Peyer's patch (tissue), 4 donors: ENCODE measurements at regions not wholly inside any gene's neighbourhood (a gene's known extent, or its start where the extent isn't known, plus 50 kb on each side); places are given as distances from the start of the nearest gene placed in this dataset.

Experiments used
- POLR2A ChIP-seq, 2 donors: fragments of 450-650 bp; IDR thresholded peaks; one replicate each; pipeline ENCODE4 v1.5.1; 2017; ENCODE audit warnings: antibody characterized with exemption in 2 of 2, mild to moderate bottlenecking in 2 of 2, moderate library complexity in 2 of 2
- TF ChIP-seq, protein P1 (sequence below), 6 experiments: fragments of 450-650 bp in 4 of 6; fragments of 200-600 bp in 2 of 6; sonication (generic) in 1 of 6; IDR thresholded peaks; one replicate each; pipeline ENCODE4 v1.5.1; 2017 to 2019; ENCODE audit warnings: antibody characterized with exemption in 6 of 6, mild to moderate bottlenecking in 3 of 6, moderate library complexity in 1 of 6

DNA sequence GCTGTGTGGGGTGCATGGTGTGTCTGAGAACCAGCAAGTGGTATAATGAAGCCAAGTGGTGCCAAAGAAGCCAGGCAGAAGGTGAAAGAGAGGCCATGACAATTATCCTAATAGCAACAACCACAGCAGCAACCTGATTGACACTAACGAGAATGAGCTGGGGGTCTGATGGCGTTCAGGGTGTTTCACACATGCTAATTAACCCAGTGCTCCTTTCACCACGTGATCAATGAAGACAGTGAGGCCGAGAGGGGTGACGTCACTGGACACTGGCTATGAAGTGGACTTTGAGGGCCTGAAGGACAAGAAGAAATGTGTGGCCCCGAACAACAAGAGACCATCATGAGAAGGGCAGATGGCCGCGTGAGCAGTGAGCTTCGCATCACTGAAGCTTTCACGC is 364.4 kb upstream of the ID2 start:
- no peak for TF ChIP-seq POLR2A (IDR thresholded peaks at IDR 0.05)
- TF ChIP-seq, protein P1, sequence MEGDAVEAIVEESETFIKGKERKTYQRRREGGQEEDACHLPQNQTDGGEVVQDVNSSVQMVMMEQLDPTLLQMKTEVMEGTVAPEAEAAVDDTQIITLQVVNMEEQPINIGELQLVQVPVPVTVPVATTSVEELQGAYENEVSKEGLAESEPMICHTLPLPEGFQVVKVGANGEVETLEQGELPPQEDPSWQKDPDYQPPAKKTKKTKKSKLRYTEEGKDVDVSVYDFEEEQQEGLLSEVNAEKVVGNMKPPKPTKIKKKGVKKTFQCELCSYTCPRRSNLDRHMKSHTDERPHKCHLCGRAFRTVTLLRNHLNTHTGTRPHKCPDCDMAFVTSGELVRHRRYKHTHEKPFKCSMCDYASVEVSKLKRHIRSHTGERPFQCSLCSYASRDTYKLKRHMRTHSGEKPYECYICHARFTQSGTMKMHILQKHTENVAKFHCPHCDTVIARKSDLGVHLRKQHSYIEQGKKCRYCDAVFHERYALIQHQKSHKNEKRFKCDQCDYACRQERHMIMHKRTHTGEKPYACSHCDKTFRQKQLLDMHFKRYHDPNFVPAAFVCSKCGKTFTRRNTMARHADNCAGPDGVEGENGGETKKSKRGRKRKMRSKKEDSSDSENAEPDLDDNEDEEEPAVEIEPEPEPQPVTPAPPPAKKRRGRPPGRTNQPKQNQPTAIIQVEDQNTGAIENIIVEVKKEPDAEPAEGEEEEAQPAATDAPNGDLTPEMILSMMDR (IDR thresholded peaks at IDR 0.05), result no peak
